Erythroblast (primary cell): ENCODE measurements at regions not wholly inside any gene's neighbourhood (a gene's known extent, or its start where the extent isn't known, plus 50 kb on each side); places are given as distances from the start of the nearest gene placed in this dataset.

Experiments
- DNase-seq, 2 experiments: peaks; one replicate each; lab custom pipeline; 2025; lab: John Stamatoyannopoulos, UW
- GATA1 ChIP-seq: IDR thresholded peaks from 2 replicates; pipeline ENCODE4 v1.6.1; 2011; ENCODE audit warnings: low read depth, mild to moderate bottlenecking, control low read depth, low read length, moderate library complexity
- POLR2A ChIP-seq: IDR thresholded peaks from 2 replicates; pipeline ENCODE4 v1.6.1; 2011; ENCODE audit warnings: mild to moderate bottlenecking, low read length

- DNase-seq, result no peak
- no peak for TF ChIP-seq GATA1
- TF ChIP-seq POLR2A, result no peak
These were observed 55.9 kb upstream of the TMCC3 start for GRCh38 chr12:94706250-94706661.

- no peak for DNase-seq
- TF ChIP-seq POLR2A (no peak), GATA1 (no peak)
These were observed 55.3 kb upstream of the TMCC3 start for GRCh38 chr12:94705676-94706075.

GRCh38 chr12:94704452-94705306, 54.3 kb upstream of the TMCC3 start:
- no peak for TF ChIP-seq POLR2A
- no peak for TF ChIP-seq GATA1
- DNase-seq, result peak in 1 of 2 experiments; percentile 20

GRCh38 chr12:94702696-94703095, 52.3 kb upstream of the TMCC3 start:
- DNase-seq, result no peak
- TF ChIP-seq GATA1 (no peak), POLR2A (no peak)

GRCh38 chr12:94701711-94702110, 51.4 kb upstream of the TMCC3 start:
- DNase-seq, result no peak
- TF ChIP-seq POLR2A (no peak), GATA1 (no peak)

GRCh38 chr12:94700662-94701061, 50.3 kb upstream of the TMCC3 start:
- TF ChIP-seq GATA1, result no peak
- no peak for TF ChIP-seq POLR2A
- no peak for DNase-seq
